CD4-positive, alpha-beta T cell treated with Interleukin-21 for 1 hour (primary cell): ENCODE measurements at regions not wholly inside any gene's neighbourhood (a gene's known extent, or its start where the extent isn't known, plus 50 kb on each side); places are given as distances from the start of the nearest gene placed in this dataset.

ENCODE experiments used
- DNase-seq: peaks from one replicate; pipeline ENCODE4 v3.0.0-alpha.2; 2020

GRCh38 chr7:76149847-76150691 is 51.6 kb upstream of the SRRM3 start:
- DNase-seq = no peak
